HG03457 (cell line): ENCODE measurements at regions not wholly inside any gene's neighbourhood (a gene's known extent, or its start where the extent isn't known, plus 50 kb on each side); places are given as distances from the start of the nearest gene placed in this dataset.
"Not testable (repeated sequence)": the region's sequence is repeated elsewhere in the genome, so short reads cannot be mapped to it uniquely, and the experiment has no call there.

ENCODE experiments used
- ATAC-seq: cut with Tn5 transposase; IDR thresholded peaks from one replicate; pipeline ENCODE4 v1.9.1; 2021; ENCODE audit warnings: moderate number of reproducible peaks; ENCODE audit not compliant: unreplicated experiment

DNA sequence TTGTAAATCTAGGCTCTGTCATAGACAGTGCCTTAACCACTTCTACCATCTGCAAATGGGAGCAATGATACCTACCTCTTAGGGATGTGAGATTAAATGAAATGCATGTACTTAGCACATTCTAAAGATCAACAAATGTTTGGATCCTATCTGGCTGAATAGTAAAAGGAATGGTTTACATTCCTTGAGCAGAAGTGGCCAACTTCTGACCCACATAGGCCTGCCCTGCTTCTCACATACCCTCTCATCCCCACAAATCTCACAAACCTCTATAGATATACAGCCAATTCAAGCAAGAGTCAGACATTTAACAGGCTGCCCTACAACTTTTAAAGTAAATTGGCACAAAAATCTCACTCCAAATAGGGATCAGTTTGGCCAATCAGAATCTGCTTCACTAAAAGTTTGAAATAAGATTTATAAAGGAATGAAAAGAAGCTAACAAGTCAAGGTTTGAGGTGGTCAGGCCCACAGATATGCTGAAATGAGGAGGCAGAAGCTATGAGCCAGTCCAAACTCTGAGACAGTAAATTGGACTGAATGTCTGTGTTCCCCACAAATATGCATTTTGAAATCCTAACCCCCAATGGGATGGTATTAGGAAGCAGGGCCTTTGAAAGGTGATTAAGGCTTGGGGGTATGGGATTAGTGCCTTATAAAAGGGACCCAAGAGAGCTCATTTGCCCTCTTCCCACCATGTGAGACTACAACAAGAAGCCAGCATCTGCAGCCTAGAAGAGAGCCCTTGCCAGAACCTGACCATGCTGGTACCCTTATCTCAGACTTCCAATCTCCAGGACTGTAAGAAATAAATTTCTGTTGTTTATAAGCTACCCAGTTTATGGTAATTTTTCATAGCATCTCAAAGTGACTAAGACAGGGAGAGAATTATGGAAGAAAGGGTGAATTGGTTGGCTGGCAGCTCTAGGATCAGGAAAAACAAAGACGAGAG, 227.8 kb upstream of the RBMS1 start:
- no peak for ATAC-seq

DNA sequence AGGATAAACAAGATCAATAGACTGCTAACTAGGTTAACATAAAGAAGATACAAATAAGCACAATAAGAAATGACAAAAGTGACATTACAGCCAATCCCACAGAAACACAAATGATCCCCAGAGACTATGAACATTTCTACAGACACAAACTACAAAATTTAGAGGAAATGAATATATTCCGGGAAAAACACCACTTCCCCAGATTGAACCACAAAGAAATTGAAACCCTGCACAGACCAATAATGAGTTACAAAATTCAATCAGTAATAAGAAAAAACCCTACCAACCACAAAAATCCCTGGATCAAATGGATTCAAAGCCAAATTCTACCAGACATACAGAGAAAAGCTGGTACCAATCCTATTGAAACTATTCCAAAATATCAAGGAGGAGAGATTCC, 232.4 kb upstream of the RBMS1 start:
- ATAC-seq: no peak

DNA sequence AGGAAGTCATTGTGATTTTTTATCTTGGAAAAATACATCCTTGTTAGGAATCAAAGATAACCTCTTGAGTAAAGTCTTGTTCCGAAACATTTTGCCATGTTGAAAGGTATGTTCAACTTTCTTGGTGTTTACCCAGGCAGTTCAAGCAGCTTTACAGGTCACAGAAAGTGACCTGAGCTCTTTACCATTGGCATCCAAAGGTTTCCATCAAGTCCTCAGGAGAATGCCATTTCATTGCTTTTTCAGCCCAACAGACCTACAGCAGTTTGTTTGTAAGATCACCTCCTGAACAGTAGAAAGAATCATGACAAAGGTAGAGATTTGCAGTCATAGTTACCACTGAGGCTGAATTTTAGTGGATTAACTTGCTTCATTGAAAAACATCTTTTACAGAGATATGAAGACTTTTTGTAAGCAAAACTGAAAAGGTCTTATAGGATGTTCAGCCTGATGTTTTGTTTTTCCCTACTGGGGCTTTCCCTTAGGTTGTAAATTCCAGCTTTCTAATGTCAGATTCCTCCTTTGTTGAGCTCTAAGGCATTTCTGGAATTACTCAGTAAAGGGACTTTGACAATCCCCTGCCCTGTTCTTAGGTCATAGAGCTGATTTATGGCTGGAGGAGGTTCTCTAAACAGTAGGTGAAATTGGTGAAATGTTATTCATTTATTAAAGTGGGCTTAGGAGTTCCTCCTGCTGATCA, 236.8 kb upstream of the RBMS1 start:
- no peak for ATAC-seq

DNA sequence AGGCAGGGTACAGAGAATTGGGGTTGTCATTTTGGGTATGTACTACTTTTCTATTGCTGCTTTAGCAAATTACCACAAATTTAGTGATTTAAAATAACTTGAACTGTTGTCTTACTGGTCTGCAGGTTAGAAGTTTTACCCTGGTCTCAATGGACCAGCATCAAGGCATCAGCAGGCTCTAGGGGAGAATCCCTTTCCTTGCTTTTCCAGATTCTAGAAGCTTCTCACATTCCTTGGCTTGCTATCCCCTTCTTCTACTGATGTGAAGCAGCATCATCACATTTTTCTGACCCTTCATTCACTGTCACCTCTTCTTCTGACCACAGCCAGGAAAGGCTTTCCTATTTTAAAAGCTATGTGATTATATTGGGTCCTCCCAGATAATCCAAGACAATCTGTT, 237.8 kb upstream of the RBMS1 start:
- no peak for ATAC-seq

DNA sequence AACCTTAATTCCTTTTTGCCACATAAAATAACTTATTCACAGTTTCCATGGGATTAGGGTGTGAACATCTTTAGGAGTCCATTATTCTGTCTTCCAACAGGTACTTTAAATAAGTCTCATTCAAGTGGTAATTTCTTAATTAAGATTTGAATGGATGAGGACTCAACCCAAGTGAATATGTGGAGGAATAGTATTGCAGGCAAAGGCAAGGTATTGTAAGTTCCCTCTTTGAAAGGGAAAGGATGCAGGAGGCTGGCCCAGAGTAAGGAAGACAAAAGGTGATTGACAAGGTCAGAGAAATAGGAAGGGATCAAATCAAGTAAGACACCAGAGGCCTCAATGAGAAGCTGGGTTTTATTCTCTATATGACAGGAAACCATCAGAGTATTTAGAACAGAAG, 238.2 kb upstream of the RBMS1 start:
- ATAC-seq: no peak

DNA sequence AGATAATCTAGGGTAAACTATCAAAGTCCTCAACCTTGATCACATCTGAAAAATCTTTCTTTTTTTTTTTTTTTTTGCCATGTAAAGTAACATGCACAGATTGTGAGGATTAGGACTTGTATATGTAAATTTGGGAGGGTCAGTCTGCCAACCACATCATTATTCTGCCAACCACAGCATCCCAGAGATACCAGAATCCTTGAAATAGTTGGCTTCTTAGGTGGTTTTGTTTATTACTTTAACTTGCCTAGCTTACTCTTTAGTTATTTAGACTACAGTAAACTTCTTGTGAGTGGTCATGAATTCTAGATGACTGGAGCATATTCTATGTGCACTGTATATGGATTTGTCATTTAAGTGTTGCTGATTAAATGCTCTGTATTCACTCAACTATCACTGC, 242.1 kb upstream of the RBMS1 start:
- ATAC-seq: no peak

DNA sequence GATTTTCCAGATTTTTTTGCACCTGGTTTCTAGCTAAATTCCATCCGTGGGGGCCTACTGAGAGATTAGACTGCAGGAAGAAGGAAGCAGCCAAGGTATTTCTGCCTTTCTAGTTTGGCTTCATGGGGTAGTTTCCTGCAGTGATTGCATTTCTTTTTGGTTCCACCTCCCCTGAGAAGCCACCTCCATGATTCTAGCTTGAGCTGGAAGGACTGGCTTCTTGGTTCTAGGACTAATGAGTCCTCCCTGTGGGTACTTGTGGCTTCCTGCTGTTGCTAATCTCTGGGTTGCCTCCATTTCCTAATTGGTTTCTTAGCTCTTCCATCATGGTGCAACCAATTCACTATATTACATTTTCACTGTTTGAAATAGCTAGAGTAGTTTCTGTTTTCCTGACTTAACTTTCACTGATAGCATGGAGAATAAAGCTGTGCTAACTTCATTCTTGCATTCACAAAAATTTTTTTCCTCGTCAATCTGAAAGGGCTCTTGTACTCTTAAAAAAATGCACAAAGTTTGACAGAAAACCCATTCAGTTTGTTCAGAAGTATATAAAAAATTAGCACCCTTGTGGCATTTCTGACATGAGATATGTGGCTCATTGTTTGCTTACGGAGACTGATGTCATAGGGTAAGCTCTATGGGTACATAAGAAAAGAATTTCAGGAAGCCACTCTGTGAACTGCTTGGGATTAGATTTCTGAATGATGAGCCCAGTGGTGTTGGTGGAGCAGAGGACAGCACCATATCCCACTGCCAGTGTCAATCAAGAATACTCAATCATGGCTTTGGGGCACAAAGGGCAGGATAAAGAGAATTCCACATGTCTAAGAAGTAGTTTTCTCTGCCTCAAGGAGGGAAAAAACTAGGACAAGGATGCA, 242.8 kb upstream of the RBMS1 start:
- ATAC-seq: no peak

DNA sequence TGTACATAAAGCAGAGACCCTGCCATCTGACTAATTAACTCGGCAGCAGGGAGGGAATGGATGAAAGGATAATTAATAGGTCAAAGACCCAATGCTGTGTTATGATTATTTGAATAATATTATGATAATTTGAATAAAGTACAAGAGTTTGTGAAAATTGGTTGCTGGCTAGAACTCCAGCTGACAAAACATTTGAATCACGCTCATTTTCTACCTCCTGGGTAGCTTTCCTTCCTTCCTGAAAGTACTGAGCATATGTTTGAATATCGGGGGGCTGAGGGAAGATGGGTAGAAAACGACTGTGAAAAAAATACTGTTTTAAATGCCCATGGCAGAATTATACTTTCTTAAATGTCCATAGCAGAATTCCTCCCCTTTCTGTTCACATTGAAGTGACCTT, 243.6 kb upstream of the RBMS1 start:
- ATAC-seq: no peak

DNA sequence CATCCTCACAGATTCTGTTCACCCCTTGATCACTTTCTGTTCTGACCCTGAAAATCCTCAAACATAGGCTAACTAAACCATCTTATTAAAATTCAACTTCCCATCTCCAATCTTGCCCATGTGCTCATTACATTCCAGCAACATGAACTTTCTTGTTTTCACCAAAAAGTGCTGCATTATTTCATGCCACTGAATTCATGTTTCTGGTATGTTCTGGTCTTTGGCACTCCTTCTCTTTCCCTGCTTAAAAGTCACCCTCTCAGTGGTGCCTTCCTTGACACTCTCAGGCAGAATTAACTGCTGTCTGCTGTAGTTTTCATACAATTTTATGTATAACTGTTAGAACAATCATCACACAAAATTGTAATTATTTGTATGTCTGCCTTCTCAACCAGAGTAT, 247.7 kb upstream of the RBMS1 start:
- no peak for ATAC-seq

DNA sequence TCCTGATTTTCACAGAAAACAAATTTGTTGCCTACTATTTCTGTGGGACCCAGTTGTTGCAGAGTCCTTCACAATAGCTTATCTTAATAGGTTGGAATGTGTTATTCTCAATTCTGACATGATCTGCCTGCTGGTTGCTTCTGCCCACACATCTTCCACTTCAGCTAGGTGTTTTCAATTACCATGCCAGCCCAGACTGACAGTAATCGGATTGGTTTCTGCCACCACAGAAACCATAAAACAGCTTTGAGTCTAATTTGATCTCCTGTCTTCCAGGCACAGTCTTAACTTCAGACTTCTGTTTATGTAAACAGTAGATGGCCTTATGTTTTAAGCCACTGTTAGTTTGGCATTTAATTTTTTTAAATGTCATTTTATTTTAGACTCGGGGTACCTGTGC, 248.2 kb upstream of the RBMS1 start:
- ATAC-seq: no peak

DNA sequence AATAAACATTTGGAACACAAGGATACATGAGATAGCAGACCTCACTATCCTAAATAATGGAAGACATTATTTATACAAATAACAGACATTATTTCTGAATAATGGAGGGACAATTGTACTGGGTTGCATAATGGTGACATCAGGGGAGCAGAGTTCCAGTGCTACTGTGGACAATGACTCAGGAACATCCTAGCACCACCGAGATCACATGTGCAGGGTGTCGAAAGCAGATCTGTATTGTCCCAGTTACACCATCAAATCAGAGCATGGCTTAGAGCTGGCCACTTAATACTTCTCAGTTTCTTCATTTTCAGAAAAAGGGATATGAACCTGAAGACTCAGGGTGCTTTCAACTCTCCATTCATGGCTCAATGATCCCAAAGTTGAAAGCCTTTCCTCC, 249.1 kb upstream of the RBMS1 start:
- ATAC-seq: no peak

DNA sequence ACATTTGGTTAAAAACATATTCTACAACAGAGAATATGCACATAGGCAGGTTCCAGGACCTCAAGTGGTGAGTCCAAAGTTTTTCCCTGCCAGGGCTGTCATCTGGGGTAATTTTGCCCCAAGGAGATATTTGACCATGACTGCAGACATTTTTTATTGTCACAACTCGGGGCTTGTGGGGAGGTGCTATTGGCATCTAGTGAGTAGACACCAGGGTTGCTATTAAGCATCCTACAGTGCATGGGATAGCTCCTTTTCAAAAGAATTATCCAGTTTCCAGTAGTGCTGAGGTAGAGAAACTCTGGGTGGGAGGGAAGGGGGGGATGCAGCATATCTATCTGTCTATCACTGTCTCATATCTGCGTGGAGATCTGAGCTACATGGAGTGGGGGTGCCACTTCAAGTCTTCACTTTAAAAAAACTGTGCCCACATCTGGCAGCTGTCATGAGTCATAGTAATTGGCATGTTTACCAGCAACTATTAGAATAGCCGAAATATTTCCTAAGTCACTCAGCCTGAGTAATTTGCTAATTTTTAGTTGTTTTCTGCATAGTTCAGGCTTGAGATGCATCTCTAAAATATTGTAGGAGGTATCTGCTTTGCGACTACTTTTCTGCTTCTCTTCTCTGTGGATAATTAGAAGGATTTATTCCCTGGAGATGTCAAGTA, 254.0 kb upstream of the RBMS1 start:
- ATAC-seq: no peak

DNA sequence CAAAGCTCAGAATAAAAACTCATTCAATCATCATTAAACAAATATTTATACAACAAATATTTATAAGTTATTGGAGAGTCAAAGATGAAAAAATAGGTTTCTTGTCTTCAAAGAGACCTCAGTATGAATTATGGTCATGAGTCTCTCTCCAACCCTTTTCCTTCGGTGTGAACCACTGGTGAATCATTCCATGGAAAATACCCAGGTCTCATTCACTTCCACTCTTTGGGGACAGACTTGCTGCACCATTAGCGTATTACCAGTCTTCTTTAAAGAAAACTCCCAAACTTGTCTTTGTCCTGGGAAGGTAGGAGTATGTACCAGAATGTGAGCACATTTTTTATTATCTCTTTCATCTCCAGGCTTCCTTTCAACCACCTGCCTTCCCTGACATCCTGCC, 257.4 kb upstream of the RBMS1 start:
- ATAC-seq: no peak

DNA sequence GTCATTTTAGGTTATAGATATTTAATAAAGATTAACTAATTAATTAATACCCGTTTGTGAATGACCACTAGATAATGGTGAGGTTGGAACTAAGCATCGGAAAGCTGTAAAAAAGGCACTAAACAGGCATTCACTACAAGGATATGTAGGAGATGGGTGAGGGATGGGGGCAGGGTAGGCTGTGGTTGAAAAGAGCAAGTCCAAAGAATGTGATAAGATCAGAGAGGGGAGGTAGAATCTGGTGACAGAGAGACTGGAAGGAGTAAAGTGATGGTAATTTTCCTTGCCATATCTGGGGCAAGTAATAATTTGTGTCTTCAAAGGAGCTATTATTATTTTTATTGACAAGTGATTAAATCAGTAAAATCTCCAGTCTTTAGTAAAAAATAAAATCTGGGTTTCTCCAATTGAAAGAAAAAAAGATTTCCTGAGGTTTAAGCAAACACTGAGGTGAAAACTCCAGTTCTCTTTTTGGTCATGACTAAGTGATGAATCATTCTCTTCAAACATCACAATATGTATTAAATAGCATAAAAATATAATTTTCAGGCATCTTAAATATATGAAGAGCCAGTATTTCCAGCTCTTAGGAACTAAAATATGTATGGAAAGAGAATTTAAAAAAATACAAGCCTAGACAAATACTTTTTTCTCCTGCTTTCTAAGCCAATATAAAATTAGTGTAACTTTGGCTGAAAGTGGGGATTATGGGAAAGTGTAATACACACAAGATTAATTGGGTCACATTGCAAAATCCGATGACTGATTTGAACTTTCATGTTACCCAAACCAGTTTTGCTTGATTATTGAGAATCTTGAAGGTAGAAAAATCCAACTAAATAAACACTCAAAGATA, 259.1 kb upstream of the RBMS1 start:
- ATAC-seq: no peak

DNA sequence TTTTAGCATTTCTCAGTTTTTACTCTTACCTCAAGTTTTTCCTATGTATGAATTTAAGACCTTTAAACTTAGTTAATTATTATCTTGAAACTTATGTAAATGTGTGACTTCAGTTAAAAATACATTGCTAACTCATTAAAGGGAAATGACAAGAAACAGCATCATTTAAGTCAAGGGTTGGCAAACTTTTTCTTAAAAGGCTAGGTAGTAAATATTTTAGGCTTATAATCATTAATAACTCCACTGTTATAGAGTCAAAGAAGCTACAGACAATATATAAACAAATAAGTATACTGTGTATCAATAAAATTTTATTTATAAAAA, 259.7 kb upstream of the RBMS1 start:
- no peak for ATAC-seq

DNA sequence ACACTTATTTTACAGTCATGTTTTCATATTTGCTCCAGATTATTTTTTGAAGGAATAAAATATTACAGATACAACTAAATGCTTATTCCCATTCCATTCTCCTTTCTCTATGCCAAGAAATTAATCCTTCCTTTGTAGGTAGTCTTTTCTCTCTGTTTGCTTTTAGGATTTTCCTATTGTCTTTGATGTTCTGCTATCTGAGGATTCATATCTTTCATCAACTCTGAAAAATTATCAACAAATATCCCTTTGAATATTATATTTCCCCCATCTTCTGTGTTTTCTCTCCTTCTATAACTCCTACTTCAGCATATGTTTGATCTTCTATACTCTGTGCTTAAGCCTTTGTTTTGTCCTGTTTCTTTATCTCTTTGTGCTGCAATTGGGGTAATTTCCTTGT, 260.4 kb upstream of the RBMS1 start:
- ATAC-seq: no peak

DNA sequence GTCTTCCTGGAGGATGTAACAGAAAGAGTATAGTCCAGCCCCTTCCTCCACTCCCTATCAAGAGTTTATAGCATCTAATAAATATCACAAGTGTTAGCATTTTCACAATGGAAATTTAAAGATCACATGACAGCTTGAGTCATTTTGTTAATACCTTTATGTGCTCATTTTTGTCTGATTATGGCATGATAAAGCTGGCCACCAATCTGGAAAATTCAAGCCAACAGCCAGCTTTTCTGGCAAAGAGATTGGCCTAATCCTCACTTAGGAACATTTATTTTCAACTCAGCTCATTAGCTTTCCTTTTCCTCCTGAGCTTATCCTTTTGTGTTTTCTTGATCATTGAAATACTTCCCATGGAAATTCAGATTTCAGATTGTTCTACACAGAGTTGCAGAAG, 262.9 kb upstream of the RBMS1 start:
- no peak for ATAC-seq

DNA sequence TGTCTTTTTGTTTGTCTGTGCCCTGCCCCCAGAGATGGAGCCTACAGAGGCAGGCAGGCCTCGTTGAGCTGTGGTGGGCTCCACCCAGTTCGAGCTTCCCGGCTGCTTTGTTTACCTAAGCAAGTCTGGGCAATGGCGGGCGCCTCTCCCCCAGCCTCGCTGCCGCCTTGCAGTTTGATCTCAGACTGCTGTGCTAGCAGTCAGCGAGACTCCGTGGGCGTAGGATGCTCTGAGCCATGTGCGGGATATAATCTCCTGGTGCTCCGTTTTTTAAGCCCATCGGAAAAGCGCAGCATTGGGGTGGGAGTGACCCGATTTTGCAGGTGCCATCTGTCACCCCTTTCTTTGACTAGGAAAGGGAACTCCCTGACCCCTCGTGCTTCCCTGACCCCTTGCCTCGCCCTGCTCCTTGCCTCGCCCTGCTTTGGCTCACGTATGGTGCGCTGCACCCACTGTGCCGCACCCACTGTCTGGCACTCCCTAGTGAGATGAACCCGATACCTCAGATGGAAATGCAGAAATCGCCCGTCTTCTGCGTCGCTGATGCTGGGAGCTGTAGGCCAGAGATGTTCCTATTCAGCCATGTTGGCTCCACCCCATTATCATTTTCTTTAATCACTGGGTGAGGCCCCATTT, 269.0 kb upstream of the RBMS1 start:
- ATAC-seq: not testable (repeated sequence)

DNA sequence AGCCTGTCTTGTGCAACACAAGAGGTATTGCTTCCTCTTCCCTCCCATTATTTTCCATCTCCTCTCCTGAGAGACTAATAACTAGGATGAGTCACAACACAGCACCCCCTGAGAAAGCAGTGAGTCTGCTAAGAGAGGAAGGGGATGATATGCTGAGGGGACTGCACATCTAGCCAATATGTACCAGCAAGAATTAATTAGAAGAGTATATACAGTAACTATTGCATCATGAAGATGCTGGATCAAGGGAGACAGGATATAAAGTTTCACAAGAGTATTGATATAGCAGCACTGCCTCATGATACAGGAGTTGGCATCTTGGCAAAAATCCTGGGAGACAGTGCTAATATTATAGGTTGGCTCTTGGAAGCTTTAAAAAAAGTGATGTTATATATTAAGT, 289.9 kb upstream of the RBMS1 start:
- ATAC-seq: no peak

DNA sequence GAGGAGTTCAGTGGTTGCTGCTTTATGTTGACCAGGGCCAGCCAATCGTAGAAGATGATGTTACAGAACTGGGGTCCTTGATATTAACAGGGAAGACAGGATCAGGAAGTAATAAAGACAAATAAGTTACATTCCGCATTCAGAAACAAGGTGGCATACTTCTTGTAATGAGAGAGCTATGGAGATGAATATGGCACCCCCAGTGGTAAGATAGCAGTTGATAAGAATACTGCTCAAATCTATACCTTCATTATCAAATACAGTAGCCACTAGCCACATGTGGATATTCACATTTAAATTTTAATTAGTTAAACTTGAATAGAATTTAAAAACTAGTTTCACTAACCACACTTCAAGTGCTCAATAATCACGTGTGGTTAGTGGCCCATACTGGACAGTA, 290.4 kb upstream of the RBMS1 start:
- ATAC-seq: no peak
